Smooth muscle cell (in vitro differentiated cells): ENCODE measurements at regions not wholly inside any gene's neighbourhood (a gene's known extent, or its start where the extent isn't known, plus 50 kb on each side); places are given as distances from the start of the nearest gene placed in this dataset.

ENCODE experiments used
- DNase-seq: peaks from one replicate; lab custom pipeline; 2025; ENCODE audit not compliant: unreplicated experiment; lab: John Stamatoyannopoulos, UW
- H2AFZ ChIP-seq: fragments of 200-600 bp; sonication (generic); 2 replicates; pipeline ENCODE4 v1.6.0; 2016; ENCODE audit warnings: antibody characterized with exemption, low read depth, mild to moderate bottlenecking
- H3F3A ChIP-seq: fragments of 200-600 bp; sonication (generic); 2 replicates; pipeline ENCODE4 v1.6.0; 2017; ENCODE audit warnings: antibody characterized with exemption, low read depth
- H3K27ac ChIP-seq: fragments of 200-600 bp; sonication (generic); 2 replicates; pipeline ENCODE4 v1.5.1; 2016; ENCODE audit warnings: low read depth, mild to moderate bottlenecking
- H3K27me3 ChIP-seq: fragments of 200-600 bp; sonication (generic); 2 replicates; pipeline ENCODE4 v1.6.1; 2016; ENCODE audit warnings: low read depth, mild to moderate bottlenecking
- H3K36me3 ChIP-seq: fragments of 200-600 bp; sonication (generic); 2 replicates; pipeline ENCODE4 v1.5.1; 2016; ENCODE audit warnings: low read depth
- H3K4me1 ChIP-seq: fragments of 200-600 bp; sonication (generic); 2 replicates; pipeline ENCODE4 v1.5.1; 2016; ENCODE audit warnings: low read depth
- H3K4me2 ChIP-seq: fragments of 200-600 bp; sonication (generic); 2 replicates; pipeline ENCODE4 v1.6.0; 2016; ENCODE audit warnings: mild to moderate bottlenecking
- H3K4me3 ChIP-seq: fragments of 200-600 bp; sonication (generic); 2 replicates; pipeline ENCODE4 v1.5.1; 2016; ENCODE audit warnings: mild to moderate bottlenecking
- H3K79me2 ChIP-seq: fragments of 200-600 bp; sonication (generic); 2 replicates; pipeline ENCODE4 v1.6.0; 2016; ENCODE audit warnings: low read depth, mild to moderate bottlenecking
- H3K9ac ChIP-seq: fragments of 200-600 bp; sonication (generic); 2 replicates; pipeline ENCODE4 v1.6.0; 2016; ENCODE audit warnings: low read depth
- H3K9me3 ChIP-seq: fragments of 200-600 bp; sonication (generic); replicated peaks from 2 replicates; pipeline ENCODE4 v1.5.1; 2016; ENCODE audit warnings: low read depth
- H4K20me1 ChIP-seq: fragments of 200-600 bp; sonication (generic); 2 replicates; pipeline ENCODE4 v1.6.0; 2016; ENCODE audit warnings: low read depth
- WGBS: methylation state at CpG from one replicate; pipeline ENCODE4 v1.1.7; 2016; ENCODE audit warnings: low lambda C conversion rate; 5-methylcytosine and 5-hydroxymethylcytosine counted together
- TF ChIP-seq, protein P1 (sequence below): fragments of 200-600 bp; sonication (generic); IDR thresholded peaks from 2 replicates; pipeline ENCODE4 v1.5.1; 2017; ENCODE audit warnings: borderline replicate concordance, mild to moderate bottlenecking, antibody characterized with exemption; ENCODE audit not compliant: insufficient read depth, poor library complexity, severe bottlenecking

DNA sequence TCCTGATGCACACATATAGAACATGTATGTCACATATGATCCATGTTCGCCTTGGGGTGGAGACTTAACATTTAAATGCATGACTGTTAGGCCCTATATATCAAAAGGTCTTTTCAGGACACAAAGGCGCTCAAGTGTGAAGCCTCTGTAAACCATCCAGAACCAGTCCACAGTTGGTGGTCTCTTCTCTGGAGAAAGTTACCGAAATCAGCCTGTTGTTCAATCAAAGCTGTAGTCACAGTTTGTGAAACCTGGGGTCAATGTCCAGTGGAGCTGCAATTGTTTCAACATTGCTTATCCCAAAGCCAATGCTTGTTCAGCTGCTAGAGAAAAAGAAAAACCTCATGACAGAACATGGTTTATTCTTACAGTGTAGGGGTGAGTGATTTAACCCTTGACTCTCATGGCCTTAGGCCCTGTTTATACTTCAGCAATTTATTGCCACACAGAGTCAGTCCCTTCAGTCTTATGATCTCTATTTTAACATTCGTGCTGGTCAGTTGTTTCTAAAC, 193.6 kb upstream of the CST7 start:
- H4K20me1 ChIP-seq = no peaks in the 10 kb centered on the region
- 72% methylated on average over 4 of the region's 4 CpGs for WGBS
- H3K4me1 ChIP-seq = peaks cover 7% of the 10 kb centered on the region
- no peak overlapping the region for H3K9ac ChIP-seq
- H3K27me3 ChIP-seq = no peaks in the 10 kb centered on the region
- no peak overlapping the region for H3K27ac ChIP-seq
- H3K4me2 ChIP-seq = no peak overlapping the region
- TF ChIP-seq, protein P1, sequence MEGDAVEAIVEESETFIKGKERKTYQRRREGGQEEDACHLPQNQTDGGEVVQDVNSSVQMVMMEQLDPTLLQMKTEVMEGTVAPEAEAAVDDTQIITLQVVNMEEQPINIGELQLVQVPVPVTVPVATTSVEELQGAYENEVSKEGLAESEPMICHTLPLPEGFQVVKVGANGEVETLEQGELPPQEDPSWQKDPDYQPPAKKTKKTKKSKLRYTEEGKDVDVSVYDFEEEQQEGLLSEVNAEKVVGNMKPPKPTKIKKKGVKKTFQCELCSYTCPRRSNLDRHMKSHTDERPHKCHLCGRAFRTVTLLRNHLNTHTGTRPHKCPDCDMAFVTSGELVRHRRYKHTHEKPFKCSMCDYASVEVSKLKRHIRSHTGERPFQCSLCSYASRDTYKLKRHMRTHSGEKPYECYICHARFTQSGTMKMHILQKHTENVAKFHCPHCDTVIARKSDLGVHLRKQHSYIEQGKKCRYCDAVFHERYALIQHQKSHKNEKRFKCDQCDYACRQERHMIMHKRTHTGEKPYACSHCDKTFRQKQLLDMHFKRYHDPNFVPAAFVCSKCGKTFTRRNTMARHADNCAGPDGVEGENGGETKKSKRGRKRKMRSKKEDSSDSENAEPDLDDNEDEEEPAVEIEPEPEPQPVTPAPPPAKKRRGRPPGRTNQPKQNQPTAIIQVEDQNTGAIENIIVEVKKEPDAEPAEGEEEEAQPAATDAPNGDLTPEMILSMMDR = no peak
- H3K79me2 ChIP-seq = no peaks in the 10 kb centered on the region
- no peaks in the 10 kb centered on the region for H3K36me3 ChIP-seq
- no peaks in the 10 kb centered on the region for H3F3A ChIP-seq
- H2AFZ ChIP-seq = peak overlapping the region; percentile 57
- H3K4me3 ChIP-seq = no peak overlapping the region
- no peak for DNase-seq
- no peaks in the 10 kb centered on the region for H3K9me3 ChIP-seq

DNA sequence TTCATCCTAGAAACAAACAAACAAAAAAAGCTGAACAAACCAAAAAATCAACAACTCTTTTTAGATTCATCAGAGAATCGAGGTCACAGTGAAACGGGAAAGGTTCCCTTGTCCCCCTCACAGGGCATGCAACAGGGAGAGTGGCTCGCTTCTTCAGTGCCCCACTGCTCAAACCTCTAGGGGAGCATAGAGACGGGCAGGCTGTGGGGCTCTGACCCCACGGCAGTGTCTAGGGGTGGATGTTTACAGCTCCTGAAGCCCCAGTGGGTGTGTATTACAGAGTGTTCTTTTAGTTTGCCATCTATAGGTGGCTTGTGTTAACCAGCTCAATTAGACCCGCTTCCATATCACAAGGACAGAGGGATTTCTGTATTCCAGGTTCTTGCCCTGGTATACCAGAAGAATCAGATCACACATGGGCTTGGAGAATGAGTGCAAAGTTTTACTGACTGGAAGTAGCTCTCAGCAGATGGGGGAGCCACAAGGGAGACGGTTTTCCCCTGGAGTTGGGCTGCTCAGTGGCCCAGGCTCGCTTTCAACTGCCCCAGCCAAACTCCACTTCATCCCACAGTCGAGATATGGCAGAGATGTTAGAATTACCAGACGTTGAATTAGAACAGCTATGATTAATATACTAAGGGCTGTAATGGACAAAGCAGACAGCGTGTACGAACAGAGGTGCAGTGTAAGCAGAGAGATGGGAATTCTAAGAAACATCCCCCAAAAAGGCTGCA, 192.6 kb upstream of the CST7 start:
- 61% methylated on average over 12 of the region's 12 CpGs for WGBS
- Histone ChIP-seq H3F3A (no peaks in the 10 kb centered on the region), H2AFZ (peak overlapping the region; percentile 29), H3K9me3 (no peaks in the 10 kb centered on the region), H3K4me3 (no peak overlapping the region), H3K79me2 (no peaks in the 10 kb centered on the region), H3K9ac (no peak overlapping the region), H3K27ac (no peak overlapping the region), H4K20me1 (no peaks in the 10 kb centered on the region), H3K4me1 (peaks cover 7% of the 10 kb centered on the region), H3K27me3 (no peaks in the 10 kb centered on the region), H3K36me3 (no peaks in the 10 kb centered on the region), H3K4me2 (no peak overlapping the region)
- TF ChIP-seq, protein P1 = no peak
- no peak for DNase-seq

DNA sequence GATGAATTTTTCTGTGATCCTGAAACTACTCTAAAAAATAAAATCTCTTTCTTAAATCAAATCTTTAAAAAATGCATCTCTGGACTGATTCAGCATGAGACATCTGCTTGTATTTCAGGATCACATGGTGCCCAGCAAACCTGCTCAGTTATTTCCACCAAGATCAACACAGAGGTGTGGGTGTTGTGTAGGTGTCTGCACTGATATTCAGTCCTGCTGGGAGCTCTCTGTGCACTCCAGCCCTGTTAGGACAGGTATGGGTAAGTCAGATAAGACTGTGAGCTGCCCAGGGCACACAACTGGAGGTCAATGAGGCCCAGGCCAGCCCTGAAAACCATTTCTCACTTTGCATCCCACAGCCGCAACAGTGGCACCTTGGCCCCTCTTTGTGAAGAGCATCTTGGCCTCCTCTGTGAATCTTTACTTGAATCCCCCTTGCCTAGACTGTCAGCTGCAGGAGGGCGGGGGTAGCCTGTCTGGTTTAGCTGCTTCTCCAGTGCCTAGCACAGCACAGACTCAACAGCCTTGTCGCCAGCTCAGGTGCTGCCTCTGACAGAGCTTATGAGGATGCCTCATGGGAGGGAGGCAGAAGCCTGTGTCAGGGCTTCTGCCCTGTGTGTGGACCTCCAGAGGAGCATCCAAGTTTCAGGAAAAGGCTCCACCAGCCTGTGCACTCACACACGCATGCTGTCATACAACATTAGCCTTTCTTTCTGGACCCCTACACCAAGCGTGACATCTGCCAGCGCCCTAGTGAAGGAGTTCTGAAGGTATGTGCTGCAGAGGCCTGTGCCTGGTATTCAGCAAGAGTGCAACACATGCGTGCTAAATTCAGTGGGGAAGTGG, 187.6 kb upstream of the CST7 start:
- Histone ChIP-seq H3K27me3 (no peaks in the 10 kb centered on the region), H3K27ac (no peak overlapping the region), H3K79me2 (no peaks in the 10 kb centered on the region), H3K9ac (no peak overlapping the region), H3K4me2 (no peak overlapping the region), H3F3A (no peaks in the 10 kb centered on the region), H4K20me1 (no peaks in the 10 kb centered on the region), H3K9me3 (no peaks in the 10 kb centered on the region), H2AFZ (no peak overlapping the region), H3K4me1 (no peaks in the 10 kb centered on the region), H3K4me3 (no peak overlapping the region), H3K36me3 (no peaks in the 10 kb centered on the region)
- DNase-seq = no peak
- WGBS = 93% methylated on average over 7 of the region's 7 CpGs
- TF ChIP-seq, protein P1 = no peak
